Upper lobe of left lung (tissue), 6 donors: ENCODE measurements at regions not wholly inside any gene's neighbourhood (a gene's known extent, or its start where the extent isn't known, plus 50 kb on each side); places are given as distances from the start of the nearest gene placed in this dataset.

Experiments
- ATAC-seq, 2 donors: fragments of 200-7000 bp; cut with Tn5 transposase; one replicate each; pipeline ENCODE4 v1.9.1; 2022; ENCODE audit warnings: mild to moderate bottlenecking in 2 of 2, moderate library complexity in 2 of 2; ENCODE audit not compliant: low FRiP score in 2 of 2
- DNase-seq, 2 donors: peaks; one replicate each; pipeline ENCODE4 v3.0.0-alpha.2; 2019 to 2020
- H3K27ac ChIP-seq, 4 donors: fragments of 200-600 bp; sonication (generic); one replicate each; pipeline ENCODE4 v1.5.1; 2016 to 2019
- H3K27me3 ChIP-seq, 4 donors: fragments of 200-600 bp; sonication (generic); one replicate each; pipeline ENCODE4 v1.5.1; 2017 to 2019
- H3K36me3 ChIP-seq, 4 donors: fragments of 200-600 bp; sonication (generic); one replicate each; pipeline ENCODE4 v1.5.1; 2016 to 2019
- H3K4me1 ChIP-seq, 4 donors: fragments of 200-600 bp; sonication (generic); one replicate each; pipeline ENCODE4 v1.5.1; 2018 to 2019
- H3K4me3 ChIP-seq, 4 donors: fragments of 200-600 bp; sonication (generic); one replicate each; pipeline ENCODE4 v1.5.1; 2017 to 2019; ENCODE audit warnings: mild to moderate bottlenecking in 2 of 4, moderate library complexity in 1 of 4
- H3K9me3 ChIP-seq, 4 donors: fragments of 200-600 bp; sonication (generic); one replicate each; pipeline ENCODE4 v1.5.1; 2018 to 2019
- EP300 ChIP-seq, 4 donors: sonication (generic); formaldehyde crosslinking; IDR thresholded peaks; one replicate each; pipeline ENCODE4 v1.5.1; 2017; ENCODE audit warnings: antibody characterized with exemption in 4 of 4, control low read depth in 2 of 4
- POLR2A ChIP-seq, 4 donors: fragments of 450-650 bp; IDR thresholded peaks; one replicate each; pipeline ENCODE4 v1.5.1; 2016 to 2017; ENCODE audit warnings: antibody characterized with exemption in 4 of 4, mild to moderate bottlenecking in 2 of 4
- POLR2AphosphoS5 ChIP-seq, 2 donors: sonication (generic); formaldehyde crosslinking; IDR thresholded peaks; one replicate each; pipeline ENCODE4 v1.5.1; 2017; ENCODE audit warnings: antibody characterized with exemption in 2 of 2
- WGBS, 2 donors: methylation state at CpG; one replicate each; pipeline ENCODE4 v1.1.5; 2017 to 2018; 5-methylcytosine and 5-hydroxymethylcytosine counted together
- TF ChIP-seq, protein P1 (sequence below), 6 experiments: fragments of 450-650 bp in 4 of 6; fragments of 200-600 bp in 2 of 6; sonication (generic) in 2 of 6; IDR thresholded peaks; one replicate each; pipeline ENCODE4 v1.5.1; 2016 to 2019; ENCODE audit warnings: antibody characterized with exemption in 6 of 6
- donor health status: DM: no; HTN: no; CAD: no; lungs with moderate emphysema.
- donor health status: DM: no; HTN: yes; CAD: no; lungs with severe emphysema.

DNA sequence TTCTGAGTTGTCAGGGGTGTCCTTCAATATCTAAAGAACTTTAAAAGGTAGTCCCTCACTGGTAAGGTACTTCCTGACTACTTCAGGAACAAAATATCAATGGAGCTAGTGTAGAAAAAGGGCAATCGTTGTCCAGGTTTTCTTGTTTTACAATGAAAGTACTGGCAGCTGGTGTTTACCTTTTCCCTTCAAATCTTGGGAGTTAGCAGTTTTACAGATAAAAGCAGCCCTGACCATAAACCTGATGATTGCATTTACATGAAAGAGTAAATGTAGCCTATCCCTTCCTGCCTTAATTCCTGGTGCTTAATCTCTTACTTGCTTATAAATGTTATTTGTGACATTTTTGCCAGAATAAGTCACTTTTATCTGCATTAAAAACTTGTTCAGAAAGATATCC is 559.9 kb upstream of the ARPP21 start:
- TF ChIP-seq EP300 (IDR thresholded peaks at IDR 0.05) (no peak), POLR2A (IDR thresholded peaks at IDR 0.05) (no peak), POLR2AphosphoS5 (IDR thresholded peaks at IDR 0.05) (no peak)
- TF ChIP-seq, protein P1, sequence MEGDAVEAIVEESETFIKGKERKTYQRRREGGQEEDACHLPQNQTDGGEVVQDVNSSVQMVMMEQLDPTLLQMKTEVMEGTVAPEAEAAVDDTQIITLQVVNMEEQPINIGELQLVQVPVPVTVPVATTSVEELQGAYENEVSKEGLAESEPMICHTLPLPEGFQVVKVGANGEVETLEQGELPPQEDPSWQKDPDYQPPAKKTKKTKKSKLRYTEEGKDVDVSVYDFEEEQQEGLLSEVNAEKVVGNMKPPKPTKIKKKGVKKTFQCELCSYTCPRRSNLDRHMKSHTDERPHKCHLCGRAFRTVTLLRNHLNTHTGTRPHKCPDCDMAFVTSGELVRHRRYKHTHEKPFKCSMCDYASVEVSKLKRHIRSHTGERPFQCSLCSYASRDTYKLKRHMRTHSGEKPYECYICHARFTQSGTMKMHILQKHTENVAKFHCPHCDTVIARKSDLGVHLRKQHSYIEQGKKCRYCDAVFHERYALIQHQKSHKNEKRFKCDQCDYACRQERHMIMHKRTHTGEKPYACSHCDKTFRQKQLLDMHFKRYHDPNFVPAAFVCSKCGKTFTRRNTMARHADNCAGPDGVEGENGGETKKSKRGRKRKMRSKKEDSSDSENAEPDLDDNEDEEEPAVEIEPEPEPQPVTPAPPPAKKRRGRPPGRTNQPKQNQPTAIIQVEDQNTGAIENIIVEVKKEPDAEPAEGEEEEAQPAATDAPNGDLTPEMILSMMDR (IDR thresholded peaks at IDR 0.05) = no peak
- DNase-seq = no peak
- H3K4me3 ChIP-seq = no peak overlapping the region
- ATAC-seq = no peak
- WGBS, 2 donors = 53 to 59% methylated on average over 1 of the region's 1 CpG
- no peaks in the 10 kb centered on the region for H3K9me3 ChIP-seq
- no peaks in the 10 kb centered on the region for H3K36me3 ChIP-seq
- H3K27ac ChIP-seq = no peak overlapping the region
- H3K4me1 ChIP-seq = no peaks in the 10 kb centered on the region
- H3K27me3 ChIP-seq = no peaks in the 10 kb centered on the region

- no peak for ATAC-seq
- H3K36me3 ChIP-seq = no peaks in the 10 kb centered on the region
- WGBS, 2 donors = 69 to 83% methylated on average over 1 of the region's 1 CpG
- no peak for DNase-seq
- H3K9me3 ChIP-seq = no peaks in the 10 kb centered on the region
- no peak overlapping the region for H3K27ac ChIP-seq
- TF ChIP-seq EP300 (IDR thresholded peaks at IDR 0.05) (no peak), POLR2AphosphoS5 (IDR thresholded peaks at IDR 0.05) (no peak)
- H3K27me3 ChIP-seq = no peaks in the 10 kb centered on the region
- no peaks in the 10 kb centered on the region for H3K4me1 ChIP-seq
- H3K4me3 ChIP-seq = no peak overlapping the region
These were observed 557.4 kb upstream of the ARPP21 start for GRCh38 chr3:35081899-35082298.

DNA sequence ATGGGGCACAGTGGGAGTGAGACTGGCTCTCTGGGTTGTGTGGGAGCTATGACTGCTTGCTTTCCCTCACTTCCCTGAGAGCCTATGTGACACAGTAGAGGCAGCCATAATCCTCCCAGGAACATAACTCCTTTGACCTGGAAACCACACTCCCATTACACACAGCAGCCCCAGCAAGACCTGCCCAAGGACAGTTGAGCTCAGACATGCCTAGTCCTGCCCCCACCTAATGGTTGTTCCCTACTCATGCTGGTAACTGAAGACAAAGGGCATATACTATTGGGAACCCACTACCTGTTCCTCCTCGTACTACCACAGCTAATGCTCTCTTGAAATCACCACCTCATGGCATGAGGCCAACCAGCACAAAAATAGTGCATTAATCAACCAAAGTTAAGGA is 550.4 kb upstream of the ARPP21 start:
- Histone ChIP-seq H3K27me3 (no peaks in the 10 kb centered on the region), H3K27ac (no peak overlapping the region), H3K4me1 (no peaks in the 10 kb centered on the region), H3K4me3 (no peak overlapping the region), H3K9me3 (peaks cover 0 to 19% (median 0%) of the 10 kb centered on the region in 4 donors), H3K36me3 (no peaks in the 10 kb centered on the region)
- ATAC-seq (no peak), DNase-seq (no peak)
- 86% methylated on average over 1 of the region's 1 CpG; no CpG with 5 or more reads in 1 of the 2 donors for WGBS, 2 donors
- no peak for TF ChIP-seq POLR2AphosphoS5 (IDR thresholded peaks at IDR 0.05)
- no peak for TF ChIP-seq POLR2A (IDR thresholded peaks at IDR 0.05)
- TF ChIP-seq, protein P1 (IDR thresholded peaks at IDR 0.05) = no peak
- TF ChIP-seq EP300 (IDR thresholded peaks at IDR 0.05) = no peak

- ATAC-seq (no peak), DNase-seq (no peak)
- Histone ChIP-seq H3K27ac (no peak overlapping the region), H3K4me1 (no peaks in the 10 kb centered on the region), H3K4me3 (no peak overlapping the region), H3K36me3 (no peaks in the 10 kb centered on the region), H3K27me3 (no peaks in the 10 kb centered on the region), H3K9me3 (no peaks in the 10 kb centered on the region)
- TF ChIP-seq, protein P1 (IDR thresholded peaks at IDR 0.05) = no peak
- no peak for TF ChIP-seq EP300 (IDR thresholded peaks at IDR 0.05)
- TF ChIP-seq POLR2AphosphoS5 (IDR thresholded peaks at IDR 0.05) = no peak
- no peak for TF ChIP-seq POLR2A (IDR thresholded peaks at IDR 0.05)
- whole genome bisulfite sequencing, 2 donors = 90 to 96% methylated on average over 3 of the region's 3 CpGs
These were observed 524.6 kb upstream of the ARPP21 start for GRCh38 chr3:35114686-35115085.

GRCh38 chr3:35120026-35120425 is 519.3 kb upstream of the ARPP21 start:
- H3K4me3 ChIP-seq = no peak overlapping the region

More at GRCh38 chr3:35120026-35120425, 519.3 kb upstream of the ARPP21 start:
- H3K27me3 ChIP-seq = no peaks in the 10 kb centered on the region
- TF ChIP-seq EP300 (IDR thresholded peaks at IDR 0.05) = no peak
- TF ChIP-seq, protein P1 (IDR thresholded peaks at IDR 0.05) = no peak
- TF ChIP-seq POLR2A (IDR thresholded peaks at IDR 0.05) = no peak
- TF ChIP-seq POLR2AphosphoS5 (IDR thresholded peaks at IDR 0.05) = no peak
- no peak overlapping the region for H3K27ac ChIP-seq
- no peaks in the 10 kb centered on the region for H3K36me3 ChIP-seq
- no peaks in the 10 kb centered on the region for H3K9me3 ChIP-seq
- H3K4me1 ChIP-seq = no peaks in the 10 kb centered on the region
- DNase-seq (no peak), ATAC-seq (no peak)
